ENCODE measurements at regions not wholly inside any gene's neighbourhood (a gene's known extent, or its start where the extent isn't known, plus 50 kb on each side); places are given as distances from the start of the nearest gene placed in this dataset.

DNA sequence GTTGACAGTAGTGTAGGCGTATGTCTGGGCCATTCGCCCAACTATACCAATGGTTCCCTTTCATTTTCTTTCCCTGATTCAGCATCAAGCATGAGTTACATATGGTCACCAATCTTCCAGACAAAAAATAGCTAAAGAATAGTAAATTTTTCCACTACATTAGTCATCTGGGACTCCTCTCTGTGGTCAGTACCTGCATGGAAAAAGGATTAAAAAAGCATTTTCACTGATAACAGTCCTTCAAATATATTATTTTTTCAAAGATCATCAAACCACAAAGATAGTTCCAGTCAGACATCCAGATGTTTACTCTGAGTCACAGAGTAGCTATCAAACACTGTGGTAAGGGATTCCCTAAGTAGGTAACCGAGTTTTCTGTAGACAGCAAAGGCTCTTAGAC lies 302.6 kb upstream of the SEMA3D start:
- no peak for TF ChIP-seq EZH2 (IDR thresholded peaks at IDR 0.05; ENCODE audit: low read length)
- TF ChIP-seq CTCF (optimal IDR thresholded peaks at IDR 0.05 in 1 of 3, IDR thresholded peaks at IDR 0.05 in 1 of 3, conservative IDR thresholded peaks at IDR 0.05 in 1 of 3; ENCODE audit: extremely low read depth in 1 of 3, insufficient read depth in 2 of 3, low read length in 3 of 3): no peak

All from keratinocyte (primary cell).